Fibroblast of lung (primary cell): ENCODE measurements at regions not wholly inside any gene's neighbourhood (a gene's known extent, or its start where the extent isn't known, plus 50 kb on each side); places are given as distances from the start of the nearest gene placed in this dataset.

Source experiments
- DNase-seq, 2 donors: peaks; one replicate each; pipeline versions ENCODE4 v3.0.0 to v3.0.0-alpha.2; 2010; ENCODE audit warnings: low read depth in 2 of 2
- H2AFZ ChIP-seq: 2 replicates; pipeline ENCODE4 v1.5.1; 2012; ENCODE audit warnings: low read length, control low read depth, inconsistent platforms
- H3K27ac ChIP-seq: 2 replicates; pipeline ENCODE4 v1.5.1; 2011; ENCODE audit warnings: low read length, control low read depth; ENCODE audit not compliant: insufficient read depth
- H3K27me3 ChIP-seq: 2 replicates; pipeline ENCODE4 v1.5.1; 2011; ENCODE audit warnings: mild to moderate bottlenecking, low read length; ENCODE audit not compliant: control insufficient read depth, insufficient read depth
- H3K36me3 ChIP-seq: 2 replicates; pipeline ENCODE4 v1.5.1; 2011; ENCODE audit warnings: low read length; ENCODE audit not compliant: control insufficient read depth, insufficient read depth
- H3K4me1 ChIP-seq: 2 replicates; pipeline ENCODE4 v1.5.1; 2011; ENCODE audit warnings: low read length; ENCODE audit not compliant: control insufficient read depth, insufficient read depth; ENCODE audit errors: extremely low read depth
- H3K4me2 ChIP-seq: 2 replicates; pipeline ENCODE4 v1.5.1; 2011; ENCODE audit warnings: low read length, control low read depth; ENCODE audit not compliant: insufficient read depth; ENCODE audit errors: extremely low read depth
- H3K4me3 ChIP-seq, 4 experiments: fragments of 200-600 bp in 1 of 4; sonication (generic) in 1 of 4; replicated peaks in 1 of 4; 2 replicates each; pipeline ENCODE4 v1.5.1; 2011 to 2016; ENCODE audit warnings: low read length in 4 of 4, low read depth in 3 of 4, mild to moderate bottlenecking in 3 of 4, control low read depth in 2 of 4, inconsistent platforms in 1 of 4, mixed read lengths in 1 of 4; ENCODE audit not compliant: insufficient read depth in 1 of 4; ENCODE audit errors: control extremely low read depth in 1 of 4
- H3K79me2 ChIP-seq: 2 replicates; pipeline ENCODE4 v1.5.1; 2012; ENCODE audit warnings: mild to moderate bottlenecking, low read length, inconsistent platforms; ENCODE audit not compliant: control insufficient read depth, insufficient read depth
- H3K9ac ChIP-seq: 2 replicates; pipeline ENCODE4 v1.5.1; 2011; ENCODE audit warnings: mild to moderate bottlenecking, low read length, control low read depth; ENCODE audit not compliant: insufficient read depth
- H3K9me3 ChIP-seq: 2 replicates; pipeline ENCODE4 v1.5.1; 2012; ENCODE audit warnings: low read depth, low read length; ENCODE audit not compliant: control insufficient read depth, insufficient read depth
- H4K20me1 ChIP-seq: 2 replicates; pipeline ENCODE4 v1.5.1; 2011; ENCODE audit warnings: low read length; ENCODE audit not compliant: control insufficient read depth, insufficient read depth; ENCODE audit errors: extremely low read depth
- CTCF ChIP-seq, 2 donors: IDR thresholded peaks in 1 of 2; conservative IDR thresholded peaks in 1 of 2; 1 replicate in 1 of 2; 2 replicates in 1 of 2; pipeline ENCODE4 v1.5.1; 2011 to 2012; ENCODE audit warnings: low read length in 2 of 2, control low read depth in 1 of 2, inconsistent platforms in 1 of 2, low read depth in 1 of 2, mild to moderate bottlenecking in 1 of 2
- EZH2 ChIP-seq: IDR thresholded peaks from 2 replicates; pipeline ENCODE4 v1.5.1; 2012; ENCODE audit warnings: low read length, control low read depth, mild to moderate bottlenecking; ENCODE audit errors: missing control alignments

GRCh38 chr11:129728581-129728980 lies 87.1 kb upstream of the TMEM45B start:
- H3K9ac ChIP-seq = no peak overlapping the region

GRCh38 chr11:129729216-129729615 lies 86.4 kb upstream of the TMEM45B start:
- Histone ChIP-seq H3K27ac (no peak overlapping the region), H4K20me1 (no peaks in the 10 kb centered on the region), H2AFZ (no peak overlapping the region), H3K9ac (no peak overlapping the region), H3K79me2 (no peaks in the 10 kb centered on the region), H3K4me2 (no peak overlapping the region), H3K4me3 (no peak overlapping the region), H3K9me3 (no peaks in the 10 kb centered on the region), H3K4me1 (no peaks in the 10 kb centered on the region), H3K36me3 (no peaks in the 10 kb centered on the region), H3K27me3 (no peaks in the 10 kb centered on the region)
- TF ChIP-seq EZH2 = no peak
- no peak for TF ChIP-seq CTCF (conservative IDR thresholded peaks at IDR 0.05 in 1 of 2, IDR thresholded peaks at IDR 0.05 in 1 of 2; ENCODE audit: low read depth in 1 of 2, low read length in 2 of 2)
- no peak for DNase-seq

More at GRCh38 chr11:129728581-129728980, 87.1 kb upstream of the TMEM45B start:
- Histone ChIP-seq H3K27me3 (no peaks in the 10 kb centered on the region), H3K4me1 (no peaks in the 10 kb centered on the region), H3K4me2 (no peak overlapping the region), H4K20me1 (no peaks in the 10 kb centered on the region), H3K79me2 (no peaks in the 10 kb centered on the region), H3K9me3 (no peaks in the 10 kb centered on the region), H3K36me3 (no peaks in the 10 kb centered on the region), H2AFZ (no peak overlapping the region), H3K27ac (no peak overlapping the region), H3K4me3 (no peak overlapping the region)
- TF ChIP-seq EZH2 = no peak
- no peak for TF ChIP-seq CTCF (conservative IDR thresholded peaks at IDR 0.05 in 1 of 2, IDR thresholded peaks at IDR 0.05 in 1 of 2; ENCODE audit: low read depth in 1 of 2, low read length in 2 of 2)
- DNase-seq = no peak

- no peak overlapping the region for H3K9ac ChIP-seq
- H3K36me3 ChIP-seq = no peaks in the 10 kb centered on the region
- H3K4me3 ChIP-seq = no peak overlapping the region
- no peak overlapping the region for H2AFZ ChIP-seq
- H3K79me2 ChIP-seq = no peaks in the 10 kb centered on the region
- no peak for DNase-seq
- H3K27ac ChIP-seq = no peak overlapping the region
- no peak overlapping the region for H3K4me2 ChIP-seq
- no peaks in the 10 kb centered on the region for H3K4me1 ChIP-seq
- no peaks in the 10 kb centered on the region for H3K9me3 ChIP-seq
- no peaks in the 10 kb centered on the region for H3K27me3 ChIP-seq
- TF ChIP-seq CTCF (conservative IDR thresholded peaks at IDR 0.05 in 1 of 2, IDR thresholded peaks at IDR 0.05 in 1 of 2; ENCODE audit: low read depth in 1 of 2, low read length in 2 of 2) (no peak), EZH2 (no peak)
- H4K20me1 ChIP-seq = no peaks in the 10 kb centered on the region
Observed at GRCh38 chr11:129729823-129730222, 85.8 kb upstream of the TMEM45B start.
